GM20431 (cell line): ENCODE measurements at regions not wholly inside any gene's neighbourhood (a gene's known extent, or its start where the extent isn't known, plus 50 kb on each side); places are given as distances from the start of the nearest gene placed in this dataset.

ENCODE experiments used
- in situ Hi-C: fragments of 300-500 bp; cut with MseI, MboI; formaldehyde crosslinking; loops from one replicate; pipeline ENCODE4 v1.15.0; 2020; ENCODE audit warnings: low sequenced_read_pairs; ENCODE audit not compliant: unreplicated experiment

DNA sequence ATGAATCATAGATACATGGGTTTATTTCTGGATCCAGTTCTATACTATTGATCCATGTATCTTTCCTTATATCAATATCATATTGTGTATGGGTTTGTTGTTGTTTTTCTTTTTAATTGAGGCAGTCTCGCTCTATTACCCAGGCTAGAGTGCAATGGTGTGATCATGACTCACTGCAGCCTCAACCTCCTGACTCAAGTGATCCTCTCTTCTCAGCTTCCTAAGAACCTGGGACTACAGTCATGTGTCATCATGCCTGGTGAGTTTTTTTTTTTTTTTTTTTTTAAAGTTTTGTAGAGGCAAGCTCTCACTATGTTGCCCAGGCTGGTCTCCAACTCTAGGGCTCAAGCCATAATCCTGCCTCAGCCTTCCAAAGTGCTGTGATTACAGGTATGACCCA, 1589.4 kb upstream of the TENM4 start:
- in situ Hi-C loops: no loop called here

DNA sequence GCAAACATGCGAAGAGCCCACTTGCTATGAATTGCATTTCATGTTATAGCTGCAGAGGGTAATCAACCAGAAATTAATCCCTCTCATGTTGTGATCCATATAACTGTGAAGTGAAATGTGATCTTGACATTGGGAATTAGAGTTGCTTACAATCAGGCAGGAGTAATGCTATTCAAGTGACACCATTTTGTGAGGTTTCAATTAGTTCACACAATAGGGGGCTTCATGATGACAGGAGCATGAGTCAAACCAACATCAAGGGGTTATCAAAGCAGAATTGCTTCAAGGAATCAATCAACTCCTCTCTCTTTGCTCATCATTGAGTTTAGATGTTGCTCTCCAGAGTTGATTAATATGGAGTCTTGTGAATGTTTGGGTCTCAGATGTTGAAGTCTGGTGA, 1585.2 kb upstream of the TENM4 start:
- in situ Hi-C loops: no loop called here

DNA sequence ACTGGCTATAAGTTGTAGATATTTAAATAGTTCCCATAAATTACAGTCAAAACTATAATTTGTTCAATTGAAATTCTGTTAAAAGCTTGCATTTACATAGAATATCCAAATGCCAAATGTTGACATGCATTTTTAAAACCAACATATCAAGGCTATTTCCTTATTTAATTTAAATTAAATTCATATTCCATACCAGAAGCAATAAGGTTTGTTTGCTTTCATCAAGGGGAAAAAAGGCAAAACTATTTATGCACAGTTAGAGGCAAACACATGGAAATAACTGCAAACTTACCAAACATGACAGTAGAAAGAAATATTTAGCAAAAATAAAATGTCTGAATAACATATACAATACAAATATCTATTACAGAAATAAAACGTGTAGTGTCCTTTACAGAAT, 1581.2 kb upstream of the TENM4 start:
- in situ Hi-C loops: no loop called here

DNA sequence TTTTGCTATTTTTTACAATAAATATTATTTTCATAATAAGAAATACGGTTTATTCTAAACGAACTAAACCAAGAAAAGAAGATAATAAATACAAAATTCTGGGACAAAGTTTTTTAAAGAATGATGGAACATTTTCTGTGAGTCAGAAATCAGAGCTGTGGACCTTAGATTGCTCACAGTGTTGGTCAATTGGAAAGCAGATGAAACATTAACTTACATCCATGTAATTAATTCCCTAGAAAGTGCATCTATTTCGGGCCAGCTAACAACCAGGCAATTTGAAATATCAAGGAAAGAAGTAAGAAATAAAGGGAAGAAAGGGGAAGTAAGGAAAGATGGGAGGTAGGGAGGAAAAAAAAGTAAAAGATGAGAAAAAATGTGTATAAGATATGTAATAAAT, 1569.8 kb upstream of the TENM4 start:
- in situ Hi-C loops: no loop called here

GRCh38 chr11:81007046-81007445, 1566.2 kb upstream of the TENM4 start:
- in situ Hi-C loops: no loop called here

GRCh38 chr11:81005595-81005994, 1564.8 kb upstream of the TENM4 start:
- in situ Hi-C loops: no loop called here

GRCh38 chr11:81004576-81004975, 1563.7 kb upstream of the TENM4 start:
- in situ Hi-C loops: no loop called here

DNA sequence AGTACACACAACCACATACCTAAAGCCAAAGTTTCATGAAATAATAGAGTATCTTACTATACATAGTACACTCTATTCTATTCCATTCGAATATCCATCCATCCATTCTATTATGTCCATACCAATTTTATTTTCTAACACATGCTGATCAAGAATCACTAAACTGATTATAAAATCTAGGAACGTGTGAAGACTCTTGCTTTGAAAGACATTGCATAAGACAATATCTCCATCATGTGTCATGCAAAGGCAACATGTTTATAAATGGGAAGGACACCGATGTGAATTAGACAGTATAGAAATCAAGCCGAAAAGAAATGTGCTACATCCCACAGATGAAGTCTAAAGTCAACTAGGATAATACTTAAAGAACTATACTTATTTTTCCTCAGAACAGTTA, 1561.5 kb upstream of the TENM4 start:
- in situ Hi-C loops: no loop called here

GRCh38 chr11:81000735-81001134, 1559.9 kb upstream of the TENM4 start:
- in situ Hi-C loops: no loop called here

- in situ Hi-C loops: no loop called here
Observed at GRCh38 chr11:81000334-81000733, 1559.5 kb upstream of the TENM4 start.

DNA sequence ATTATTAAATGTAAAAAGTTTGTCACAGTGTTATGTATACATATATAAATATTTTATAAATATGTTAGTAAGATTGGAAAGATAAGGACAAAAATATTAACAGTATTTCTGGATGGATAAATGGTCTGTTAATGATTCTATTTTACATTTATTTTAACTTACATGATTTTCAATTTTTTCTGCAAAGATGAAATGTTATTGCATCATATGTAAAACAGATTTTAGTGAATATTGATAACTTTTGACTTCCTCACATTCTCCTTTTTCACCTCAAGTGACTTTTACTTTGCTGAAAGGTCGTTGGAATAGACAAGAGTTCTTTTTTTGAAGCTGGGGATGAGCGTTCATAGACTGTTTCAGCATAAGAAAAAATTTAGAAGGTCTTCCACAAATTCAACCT, 1554.7 kb upstream of the TENM4 start:
- in situ Hi-C loops: no loop called here

DNA sequence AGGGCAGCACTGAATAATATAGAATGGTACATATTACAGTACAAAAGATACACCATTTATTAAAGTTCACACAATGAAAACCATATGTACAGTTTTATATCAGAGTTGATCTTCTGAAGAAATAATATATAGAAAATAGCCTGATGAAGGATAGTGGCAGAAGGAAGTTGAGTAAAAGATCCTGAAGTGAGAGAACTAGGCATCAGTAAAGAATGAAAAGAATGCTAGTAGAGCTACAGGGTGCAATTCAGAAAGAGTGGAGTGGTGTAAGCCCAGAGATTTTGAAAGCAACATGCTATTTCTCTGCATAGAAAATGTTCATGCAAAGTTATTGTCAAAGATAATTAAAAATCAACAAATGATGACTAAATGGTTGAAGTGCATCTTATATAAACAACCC, 1552.7 kb upstream of the TENM4 start:
- in situ Hi-C loops: no loop called here

DNA sequence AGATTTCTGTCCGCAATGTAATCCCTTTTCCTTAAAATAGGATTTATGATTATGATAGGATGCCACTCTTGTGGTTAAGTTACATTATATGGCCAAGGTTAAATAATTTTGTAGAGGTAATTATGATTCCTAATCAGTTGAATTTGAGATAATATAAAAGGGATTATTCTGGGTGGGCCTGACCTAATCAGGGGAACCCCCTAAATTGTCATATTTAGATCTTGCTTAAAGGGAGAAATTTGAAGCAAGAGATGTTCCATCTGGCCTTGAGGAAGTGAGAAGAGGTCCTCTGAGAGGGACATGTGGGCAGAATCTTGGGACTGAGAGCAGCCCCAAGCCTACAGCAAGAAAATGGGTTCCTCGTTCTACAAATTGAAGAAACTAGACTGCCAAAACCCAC, 1550.1 kb upstream of the TENM4 start:
- in situ Hi-C loops: no loop called here

DNA sequence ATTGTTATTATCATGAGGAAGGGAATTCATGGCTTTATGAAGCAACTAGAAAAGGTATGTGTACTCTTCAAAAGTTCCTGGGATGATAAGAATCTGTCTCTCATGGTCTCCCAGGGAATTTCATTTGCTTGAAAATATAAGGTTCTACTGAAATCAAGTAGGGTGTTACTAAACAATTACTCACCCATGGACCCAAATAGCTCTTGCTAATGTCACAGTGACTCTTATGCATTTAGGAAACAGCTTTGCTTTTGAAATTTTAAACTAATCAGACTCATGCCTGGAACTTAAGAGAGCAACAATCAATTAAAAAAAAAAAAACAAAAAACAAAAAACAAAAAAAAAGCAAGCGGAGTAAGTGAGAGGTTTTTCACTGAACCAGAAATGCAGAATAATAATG, 1546.3 kb upstream of the TENM4 start:
- in situ Hi-C loops: no loop called here

DNA sequence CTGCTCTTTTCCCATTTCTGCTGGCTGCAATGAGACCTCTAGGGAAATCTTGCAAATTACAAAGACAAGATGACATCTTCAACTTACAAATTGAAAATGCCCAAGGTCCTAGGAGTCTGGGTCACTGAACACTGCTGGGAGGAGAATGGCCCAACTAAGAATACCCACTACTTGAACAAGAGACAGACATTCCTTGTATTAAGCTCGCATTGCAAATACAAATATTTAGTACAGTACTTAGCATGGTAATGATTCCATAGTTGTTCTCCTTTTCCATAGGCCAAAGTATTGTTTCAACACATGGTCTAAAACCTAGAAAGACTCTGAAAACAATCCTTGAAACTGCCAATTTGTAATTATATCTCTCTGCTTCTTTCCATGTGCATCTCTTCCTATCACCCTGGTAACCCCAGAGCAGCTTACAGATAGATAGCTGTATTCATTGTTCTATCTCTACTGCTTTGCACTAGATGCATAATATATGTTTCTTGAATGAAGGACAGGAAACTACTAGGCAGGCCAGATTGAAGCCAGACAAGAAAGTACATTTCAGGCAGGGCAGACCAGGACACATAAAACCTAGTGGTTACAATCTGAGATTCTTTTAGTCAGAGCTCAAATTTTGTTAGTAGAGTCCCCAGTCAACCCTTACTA, 1545.7 kb upstream of the TENM4 start:
- in situ Hi-C loops: no loop called here

- in situ Hi-C loops: no loop called here
Observed at GRCh38 chr11:80980227-80980626, 1539.4 kb upstream of the TENM4 start.

- in situ Hi-C loops: no loop called here
Observed at GRCh38 chr11:80973786-80974185, 1533.0 kb upstream of the TENM4 start.

GRCh38 chr11:80970037-80970436, 1529.2 kb upstream of the TENM4 start:
- in situ Hi-C loops: no loop called here

GRCh38 chr11:80967649-80968048, 1526.8 kb upstream of the TENM4 start:
- in situ Hi-C loops: no loop called here

DNA sequence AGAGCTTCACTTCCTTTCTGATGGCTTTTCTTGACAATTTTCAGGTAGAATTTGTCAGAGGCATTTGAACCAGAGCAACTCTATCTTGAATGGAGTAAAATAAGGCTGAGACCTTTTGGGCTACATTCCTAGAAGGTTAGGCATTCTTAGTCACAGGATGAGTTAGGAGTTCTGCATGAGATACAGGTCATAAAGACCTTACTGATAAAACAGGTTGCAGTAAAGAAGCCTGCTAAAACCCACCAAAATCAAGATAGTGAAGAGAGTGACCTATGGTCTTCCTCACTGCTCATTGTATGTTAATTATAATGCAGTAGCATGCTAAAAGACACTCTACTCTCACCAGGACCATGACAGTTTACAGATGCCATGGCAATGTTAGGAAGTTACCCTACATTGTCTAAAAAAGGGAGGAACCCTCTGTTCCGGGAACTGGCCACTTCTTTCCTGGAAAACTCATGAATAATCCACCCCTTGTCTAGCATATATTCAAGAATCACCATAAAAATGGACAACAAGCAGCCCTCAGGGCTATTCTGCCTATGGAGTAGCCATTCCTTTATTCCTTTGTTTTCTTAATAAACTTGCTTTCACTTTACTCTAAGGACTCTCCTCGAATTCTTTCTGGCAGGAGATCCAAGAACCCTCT, 1519.7 kb upstream of the TENM4 start:
- in situ Hi-C loops: no loop called here

GRCh38 chr11:80959751-80960150, 1518.9 kb upstream of the TENM4 start:
- in situ Hi-C loops: no loop called here

DNA sequence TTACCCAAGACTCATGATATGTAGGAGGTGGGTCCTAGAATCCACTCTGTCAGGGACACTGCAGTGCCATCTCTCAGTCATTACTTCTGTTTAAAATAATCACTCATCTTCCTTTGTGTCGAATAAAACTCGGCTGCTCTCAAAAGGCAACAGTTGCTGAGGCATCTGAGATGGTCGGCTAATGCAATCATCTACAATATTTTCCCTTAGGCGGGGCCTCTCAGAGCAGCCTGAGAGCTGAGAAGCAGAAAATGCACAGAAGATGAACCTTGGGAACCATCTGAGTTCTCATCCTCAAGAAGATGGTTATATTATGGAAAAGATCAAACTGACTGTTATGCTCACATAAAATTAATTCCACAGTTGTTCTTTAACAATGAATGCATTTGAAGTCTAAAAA, 1518.2 kb upstream of the TENM4 start:
- in situ Hi-C loops: no loop called here
